ENCODE measurements at regions not wholly inside any gene's neighbourhood (a gene's known extent, or its start where the extent isn't known, plus 50 kb on each side); places are given as distances from the start of the nearest gene placed in this dataset.
"Not testable (repeated sequence)": the region's sequence is repeated elsewhere in the genome, so short reads cannot be mapped to it uniquely, and the experiment has no call there.

- DNase-seq (ENCODE audit: low read depth): not testable (repeated sequence)
Measured at GRCh38 chr22:47405222-47405621, 642.8 kb downstream of the TBC1D22A start.

GRCh38 chr22:47402876-47403525, 640.6 kb downstream of the TBC1D22A start:
- no peak for DNase-seq (ENCODE audit: low read depth)

GRCh38 chr22:47401976-47402770, 639.7 kb downstream of the TBC1D22A start:
- no peak for DNase-seq (ENCODE audit: low read depth)

GRCh38 chr22:47401592-47401898, 639.1 kb downstream of the TBC1D22A start:
- no peak for DNase-seq (ENCODE audit: low read depth)

GRCh38 chr22:47400701-47401591, 638.5 kb downstream of the TBC1D22A start:
- no peak for DNase-seq (ENCODE audit: low read depth)

DNA sequence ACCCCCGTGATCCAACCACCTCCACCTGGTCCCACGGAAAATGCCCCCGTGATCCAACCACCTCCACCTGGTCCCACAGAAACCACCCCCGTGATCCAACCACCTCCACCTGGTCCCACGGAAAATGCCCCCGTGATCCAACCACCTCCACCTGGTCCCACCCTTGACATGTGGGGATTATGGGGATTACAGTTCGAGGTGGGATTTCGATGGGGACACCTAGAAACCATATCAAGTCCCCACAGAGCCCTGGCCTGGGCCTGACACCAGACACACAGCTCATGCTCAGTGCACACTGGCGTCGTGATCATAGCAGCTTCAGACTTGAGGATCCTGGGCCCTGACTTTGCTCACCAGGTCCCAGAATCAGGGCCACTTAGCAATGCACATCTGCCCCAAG, 637.7 kb downstream of the TBC1D22A start:
- DNase-seq (ENCODE audit: low read depth): not testable (repeated sequence)

DNA sequence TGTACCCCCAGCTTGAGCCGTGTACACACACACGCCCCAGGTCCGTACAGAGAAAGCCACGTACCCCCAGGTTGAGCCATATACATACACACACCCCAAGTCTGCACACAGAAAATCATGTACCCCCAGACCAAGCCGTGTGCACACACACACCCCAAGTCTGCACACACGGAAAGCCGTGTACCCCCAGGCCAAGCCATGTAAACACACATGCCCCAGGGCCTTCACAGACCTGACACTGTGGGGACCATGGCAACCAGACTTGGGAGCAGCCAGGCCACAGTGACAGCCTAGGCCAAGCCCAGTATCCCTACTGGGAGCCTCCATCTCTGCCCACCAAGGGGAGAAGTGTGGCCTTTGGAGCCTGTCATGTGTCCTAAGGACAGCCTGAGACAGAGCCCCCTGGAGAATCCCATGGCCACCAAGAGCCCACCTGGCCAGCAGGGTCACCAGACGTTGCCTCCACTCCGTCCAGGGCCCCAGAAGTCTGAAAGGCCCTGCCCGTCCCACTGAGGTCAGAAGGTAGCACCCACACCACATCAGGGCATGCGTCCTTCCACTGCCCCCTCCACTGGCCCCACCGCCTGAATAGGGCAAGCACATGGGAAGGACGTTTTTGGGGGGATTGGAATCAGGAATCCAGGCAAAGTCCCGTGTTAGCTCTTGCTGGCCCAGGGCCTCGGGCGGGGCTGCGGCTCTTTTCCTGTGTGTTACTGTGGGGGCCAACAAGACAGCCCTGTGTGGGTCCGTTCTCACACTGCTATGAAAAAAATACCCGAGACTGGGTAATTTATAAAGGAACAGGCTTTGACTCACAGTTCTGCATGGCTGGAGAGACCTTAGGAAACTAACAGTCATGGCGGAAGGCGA, 636.7 kb downstream of the TBC1D22A start:
- no peak for DNase-seq (ENCODE audit: low read depth)

DNA sequence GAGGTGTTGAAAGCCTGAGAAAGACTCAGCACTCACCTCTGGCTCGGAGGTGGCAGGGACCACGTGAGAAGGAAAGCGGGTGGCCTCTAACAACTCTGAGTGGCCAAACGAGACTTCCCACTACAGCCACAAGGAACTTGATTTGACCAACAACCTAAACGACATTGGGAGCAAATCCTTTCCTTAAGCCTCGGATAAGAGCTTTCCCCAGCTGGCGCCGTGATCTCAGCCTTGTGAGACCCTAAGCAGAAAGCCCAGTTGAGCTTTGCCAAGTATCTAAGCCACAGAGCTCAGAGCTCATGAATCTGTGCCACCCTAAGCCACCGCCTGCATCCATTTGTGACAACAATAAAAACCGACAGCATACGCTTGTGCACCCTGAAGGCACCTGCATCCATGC, 636.0 kb downstream of the TBC1D22A start:
- no peak for DNase-seq (ENCODE audit: low read depth)

DNA sequence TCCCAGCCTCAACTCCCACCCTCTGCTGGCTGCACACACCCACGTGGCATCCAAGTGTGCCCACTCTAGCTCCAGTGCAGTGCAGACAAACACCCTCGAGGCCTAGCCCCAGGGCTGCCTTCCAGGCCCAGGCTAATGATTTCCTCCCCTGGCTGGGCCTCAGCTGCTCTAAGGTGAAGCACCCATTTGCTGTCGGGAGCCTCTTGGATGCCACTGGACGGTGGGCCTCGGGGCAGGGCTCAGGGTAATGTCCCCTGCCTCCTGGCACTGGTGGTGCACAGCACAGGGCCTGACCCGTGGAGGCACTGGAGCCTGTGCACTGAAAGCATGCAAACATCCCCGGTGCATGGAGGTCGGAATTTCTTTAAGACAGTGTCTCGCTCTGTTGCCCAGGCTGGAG, 635.2 kb downstream of the TBC1D22A start:
- no peak for DNase-seq (ENCODE audit: low read depth)

DNA sequence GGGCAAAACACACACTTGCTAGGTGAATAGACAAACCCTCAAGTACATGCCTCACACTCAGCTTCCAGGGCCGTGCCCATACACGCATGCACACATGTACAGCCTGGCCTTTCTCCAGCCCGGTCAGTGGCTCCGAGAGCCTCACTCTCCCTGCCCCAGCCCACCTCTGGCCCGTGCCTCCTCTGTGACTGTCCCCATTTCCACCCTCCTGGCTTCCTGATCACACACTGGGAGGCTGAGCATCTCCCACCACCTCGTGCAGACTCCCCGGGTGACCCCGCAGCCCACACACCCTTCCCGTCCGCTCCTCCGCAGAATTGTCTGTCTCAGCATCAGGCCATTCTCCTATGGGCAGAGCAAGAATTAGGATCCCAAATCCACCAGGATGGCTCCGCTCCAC, 634.1 kb downstream of the TBC1D22A start:
- DNase-seq (ENCODE audit: low read depth): no peak

GRCh38 chr22:47396105-47396504, 633.7 kb downstream of the TBC1D22A start:
- DNase-seq (ENCODE audit: low read depth): no peak

- DNase-seq (ENCODE audit: low read depth): no peak
Measured at GRCh38 chr22:47395481-47395880, 633.0 kb downstream of the TBC1D22A start.

GRCh38 chr22:47394504-47395440, 632.3 kb downstream of the TBC1D22A start:
- DNase-seq (ENCODE audit: low read depth): no peak

DNA sequence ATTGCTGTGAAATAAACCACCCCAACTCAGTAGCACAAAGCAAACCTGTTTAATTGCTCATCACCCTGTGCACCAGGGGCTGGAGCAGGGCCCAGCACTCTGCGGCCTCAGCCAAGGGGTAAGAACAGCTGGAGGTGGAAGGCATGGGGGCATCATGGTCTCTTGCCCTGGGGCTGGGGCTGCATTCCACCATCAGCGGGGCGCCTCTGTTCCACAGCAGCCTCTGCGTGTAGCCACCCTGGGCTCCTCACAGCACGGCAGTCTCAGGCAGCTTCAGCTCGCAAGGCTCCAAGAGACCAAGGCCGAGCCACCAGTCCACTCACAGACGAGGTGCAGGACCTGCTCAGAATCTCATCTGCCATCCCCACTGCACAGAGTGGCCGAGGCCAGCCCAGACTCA, 630.7 kb downstream of the TBC1D22A start:
- DNase-seq (ENCODE audit: low read depth): no peak

GRCh38 chr22:47392729-47393128, 630.3 kb downstream of the TBC1D22A start:
- no peak for DNase-seq (ENCODE audit: low read depth)

GRCh38 chr22:47392054-47392347, 629.6 kb downstream of the TBC1D22A start:
- DNase-seq (ENCODE audit: low read depth): no peak

DNA sequence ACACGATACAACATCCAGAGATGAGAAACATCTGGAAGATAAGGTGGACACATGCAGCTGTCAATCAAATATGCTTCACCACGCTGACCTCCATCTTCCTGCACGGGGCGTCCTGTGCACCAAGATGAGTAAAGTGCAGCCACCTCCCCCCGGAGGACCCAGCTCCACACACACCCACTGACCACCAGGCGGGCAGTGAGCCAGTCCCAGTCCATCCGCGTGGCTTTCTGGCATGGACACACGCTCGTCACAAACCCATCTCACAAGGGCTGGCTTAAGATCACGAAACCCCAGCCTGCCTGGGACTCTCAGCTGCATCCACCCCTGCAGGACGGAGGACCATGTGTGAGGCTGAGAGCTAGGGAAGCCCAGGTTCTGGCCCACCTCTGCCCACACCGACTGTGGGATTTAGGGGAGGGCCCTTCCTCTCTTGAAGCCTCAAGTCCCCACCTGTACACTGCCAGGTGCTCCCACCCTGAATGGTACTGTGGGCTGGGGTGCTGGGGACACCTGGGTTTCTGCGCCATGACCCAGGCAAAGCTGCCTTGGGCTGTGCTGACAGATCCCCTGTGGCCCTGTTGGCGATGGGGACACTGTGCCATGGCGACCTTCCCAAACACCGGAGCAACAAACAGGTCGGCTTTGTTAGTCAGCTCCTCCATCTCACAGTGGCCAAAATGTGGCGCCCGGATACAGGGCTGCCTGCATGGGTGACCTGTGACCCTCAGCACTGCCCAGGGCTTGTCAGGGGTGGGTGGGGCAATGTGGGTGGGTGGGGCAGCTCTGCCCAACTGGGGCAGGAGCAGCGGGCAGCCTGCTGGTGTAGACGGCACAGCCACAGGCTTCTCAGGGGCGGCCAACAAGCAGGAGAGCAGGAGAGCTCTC, 629.0 kb downstream of the TBC1D22A start:
- DNase-seq (ENCODE audit: low read depth): no peak

DNA sequence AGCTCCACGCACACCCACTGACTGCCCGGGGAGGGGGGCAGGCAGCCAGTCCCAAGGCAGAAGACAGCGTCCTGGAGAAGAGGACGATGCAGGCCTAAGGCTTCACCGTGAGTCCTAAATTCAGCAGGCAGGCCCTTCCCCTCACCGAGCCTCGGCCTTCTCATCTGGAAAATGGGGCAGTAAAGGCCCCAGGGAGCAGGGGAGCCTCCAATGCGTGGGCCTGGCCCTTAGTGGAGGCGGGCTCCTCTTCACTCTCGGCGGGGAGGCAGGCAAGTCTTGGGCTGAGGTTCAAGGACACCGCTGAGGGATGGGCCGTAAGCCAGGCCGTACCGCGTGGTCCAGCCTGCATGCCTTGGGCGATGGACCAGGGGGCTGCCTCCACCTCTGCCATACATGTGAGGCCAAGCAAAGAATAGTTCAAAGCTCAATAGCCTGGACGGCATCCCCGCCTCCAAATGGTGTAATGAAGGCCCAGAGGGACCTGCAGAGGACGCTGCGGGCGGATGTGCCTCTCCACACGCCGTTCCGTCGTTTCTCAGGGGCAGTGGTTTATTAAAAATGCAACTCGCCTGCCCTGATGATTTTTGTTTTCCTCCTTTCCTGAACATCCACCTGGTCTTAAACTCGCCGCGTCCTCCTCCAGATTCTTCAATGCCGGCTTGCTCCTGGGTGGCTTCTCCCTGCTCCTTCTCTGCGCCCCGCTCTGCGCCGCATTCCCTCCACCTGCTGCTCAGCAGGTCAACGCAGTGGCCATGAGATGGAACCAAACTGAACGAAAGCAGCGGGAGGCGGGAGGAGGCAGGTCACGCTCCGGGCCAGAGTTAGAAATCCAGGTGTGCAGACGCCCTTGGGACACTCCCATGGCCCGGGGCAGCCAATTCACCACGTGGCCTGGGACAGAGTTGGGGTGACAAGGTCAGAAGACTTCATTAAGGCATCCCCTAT, 627.8 kb downstream of the TBC1D22A start:
- DNase-seq (ENCODE audit: low read depth): no peak

DNA sequence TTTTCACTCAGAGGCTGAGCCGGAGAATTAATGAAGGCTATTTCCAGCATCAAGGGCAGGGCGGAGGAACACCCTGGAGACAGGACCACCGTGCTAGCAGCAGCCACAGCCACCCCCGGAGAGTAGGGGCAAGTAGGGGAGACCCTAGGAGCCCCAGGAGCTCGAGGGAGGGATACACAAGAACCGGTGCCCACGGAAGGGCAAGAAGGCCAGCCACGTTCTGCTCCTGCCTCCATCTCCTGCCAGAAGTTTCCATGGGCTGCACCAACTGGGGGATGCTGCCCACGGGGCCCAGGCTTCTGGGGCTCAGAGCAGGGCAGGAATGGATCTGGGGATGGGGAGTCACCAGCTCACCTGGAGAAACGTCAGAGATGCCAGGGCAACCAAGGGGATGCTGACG, 626.8 kb downstream of the TBC1D22A start:
- DNase-seq (ENCODE audit: low read depth): no peak
